UCSD-AML1 (cell line): ENCODE measurements at regions not wholly inside any gene's neighbourhood (a gene's known extent, or its start where the extent isn't known, plus 50 kb on each side); places are given as distances from the start of the nearest gene placed in this dataset.

ENCODE experiments used
- DNase-seq: peaks from one replicate; lab custom pipeline; 2025; ENCODE audit not compliant: unreplicated experiment; lab: John Stamatoyannopoulos, UW

- no peak for DNase-seq
Observed at GRCh38 chr5:159422361-159422760, 92.1 kb upstream of the IL12B start.

DNA sequence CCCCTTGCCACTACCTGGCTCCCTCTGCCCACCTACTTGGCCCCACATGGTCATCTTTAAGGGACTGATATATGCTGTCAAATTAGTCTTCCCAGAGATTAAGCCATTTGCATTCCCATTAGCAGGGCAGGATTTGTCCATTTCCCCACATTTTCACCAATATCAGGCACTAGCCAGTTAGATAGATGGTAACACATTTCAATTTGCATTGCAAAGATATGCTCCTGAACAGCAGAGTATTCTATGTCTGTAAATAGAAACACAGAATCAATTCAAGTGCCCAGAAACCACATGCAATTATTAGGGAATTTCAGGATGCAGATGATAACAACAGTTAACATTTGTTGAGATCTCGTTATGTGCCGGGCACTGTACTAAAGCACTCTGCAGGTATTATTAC, 92.6 kb upstream of the IL12B start:
- no peak for DNase-seq

GRCh38 chr5:159424123-159424522, 93.8 kb upstream of the IL12B start:
- DNase-seq, result no peak

DNA sequence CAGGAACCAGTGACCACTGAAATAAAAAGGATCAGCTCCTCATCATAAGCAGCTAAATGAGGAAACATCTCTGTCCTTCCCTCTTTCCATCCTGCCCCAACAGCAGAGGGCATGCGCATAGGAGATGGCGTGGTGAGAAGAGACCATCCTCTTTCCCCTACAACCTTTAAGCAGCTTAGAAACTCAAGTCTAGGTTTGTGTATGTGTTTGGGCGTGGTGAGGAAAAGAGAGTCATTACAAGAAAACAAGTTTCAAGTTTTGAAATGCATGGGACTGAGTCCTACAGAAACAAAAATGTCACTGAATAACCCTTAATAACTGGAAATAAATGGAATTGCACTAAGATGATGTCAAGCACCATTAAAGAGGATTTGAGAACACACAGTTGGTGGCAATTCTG, 96.4 kb upstream of the IL12B start:
- DNase-seq, result no peak

DNA sequence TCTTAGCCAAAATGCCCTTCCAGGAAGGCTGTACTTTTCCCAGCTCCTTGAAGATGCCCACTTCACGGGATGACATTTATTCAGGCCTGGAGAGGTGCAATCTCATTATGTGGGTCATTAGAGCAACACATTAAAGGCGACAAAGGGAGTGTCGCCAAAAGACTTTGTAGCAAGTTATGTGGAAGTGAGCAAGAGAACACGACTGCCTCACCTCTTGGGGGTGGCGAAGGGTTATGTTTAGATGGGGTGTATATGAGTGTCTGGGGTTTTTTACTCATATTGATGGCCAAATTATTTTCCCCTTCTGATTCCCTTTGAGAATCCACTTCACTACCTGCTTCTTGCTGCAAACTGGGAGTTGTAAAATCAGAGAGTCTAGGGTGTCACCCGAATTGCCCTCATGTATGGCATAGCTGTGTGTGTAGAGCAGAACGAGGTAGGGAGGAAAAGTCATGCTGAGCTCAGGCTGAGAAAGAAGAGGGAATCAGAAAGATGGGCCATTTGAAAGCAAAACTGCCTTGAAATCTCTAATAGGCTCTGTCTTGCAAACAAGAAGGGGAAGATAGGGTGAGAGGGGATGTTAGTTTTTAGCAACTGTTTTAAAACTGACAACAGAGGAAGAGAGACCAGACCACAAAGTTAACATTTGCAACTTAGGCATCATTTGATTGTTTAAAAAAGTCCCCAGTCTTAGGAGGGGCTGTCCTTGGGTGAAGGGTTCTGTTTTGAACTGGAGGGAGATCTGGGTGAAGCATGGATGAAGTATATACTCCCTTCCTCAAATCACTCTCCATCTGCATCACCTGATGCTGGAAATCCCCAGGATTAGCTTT, 97.1 kb upstream of the IL12B start:
- DNase-seq, result no peak

DNA sequence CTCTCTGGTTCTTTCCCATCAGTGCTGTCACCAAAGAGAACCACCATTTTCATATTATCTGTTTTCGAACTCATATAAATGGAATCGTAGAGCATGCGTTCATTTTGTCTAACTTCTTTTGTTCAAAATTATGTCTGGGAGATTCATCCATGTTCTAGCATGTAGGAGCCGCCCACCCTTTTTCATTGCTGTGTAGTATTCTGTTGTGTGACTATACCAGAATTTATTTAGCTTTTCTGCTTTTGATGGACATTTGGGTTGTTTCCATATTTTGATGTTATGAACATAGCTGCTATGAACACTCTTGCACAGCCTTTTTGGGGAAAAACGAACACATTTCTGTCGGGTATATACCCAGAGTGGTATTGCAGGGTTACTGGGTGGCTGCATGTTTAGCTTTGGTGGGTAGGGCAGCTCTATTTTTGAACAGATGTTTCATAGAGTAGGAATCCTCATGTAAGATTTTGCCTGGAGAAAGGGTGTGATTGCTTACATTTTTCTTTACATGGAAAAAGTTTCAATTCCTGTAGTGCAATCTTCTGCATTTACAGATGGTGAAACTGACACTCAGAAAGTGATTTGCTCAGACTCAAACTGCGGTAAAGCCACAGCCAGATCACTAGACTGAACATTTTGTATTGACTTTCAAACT, 100.2 kb upstream of the IL12B start:
- no peak for DNase-seq

DNA sequence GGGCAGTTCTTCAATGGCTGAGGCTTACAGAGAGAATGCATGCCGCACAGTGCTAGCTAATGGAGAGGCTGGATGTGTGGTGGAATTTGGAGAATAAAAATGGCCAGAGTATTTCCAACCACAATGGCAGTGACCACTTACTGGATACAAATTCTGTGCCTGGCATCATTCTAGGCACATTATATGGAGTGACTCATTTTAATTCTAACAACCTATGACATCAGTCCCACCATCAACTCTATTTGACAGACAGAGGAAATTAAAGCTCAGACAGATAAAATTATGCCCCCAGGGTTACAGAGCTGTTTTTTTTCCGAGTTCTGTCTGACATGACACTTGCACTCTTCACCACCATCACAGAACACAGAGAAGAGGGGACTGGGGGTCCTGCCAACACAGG, 105.6 kb upstream of the IL12B start:
- DNase-seq, result no peak

GRCh38 chr5:159438092-159438491, 107.8 kb upstream of the IL12B start:
- DNase-seq, result no peak

DNA sequence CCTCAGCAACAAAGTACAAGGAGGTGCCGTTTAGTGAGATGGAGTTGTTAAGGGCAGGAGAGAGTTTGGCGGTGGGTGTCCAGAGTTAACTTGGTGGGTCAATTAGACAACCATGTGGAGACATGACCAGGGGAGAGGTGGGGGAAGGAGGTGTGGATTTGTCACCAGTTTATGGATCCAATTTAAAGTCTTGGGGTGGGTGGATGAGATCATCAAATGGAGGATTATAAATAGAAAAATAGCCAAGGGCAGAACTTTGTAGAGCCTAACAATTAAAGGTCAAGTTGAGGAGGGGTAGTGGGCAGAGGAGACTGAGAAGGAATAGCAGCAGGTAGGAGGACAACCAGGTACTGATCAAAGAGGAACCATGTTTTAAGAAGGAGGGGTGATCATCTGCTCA, 108.7 kb upstream of the IL12B start:
- no peak for DNase-seq

GRCh38 chr5:159440235-159440634, 109.9 kb upstream of the IL12B start:
- peak; percentile 22 for DNase-seq

DNA sequence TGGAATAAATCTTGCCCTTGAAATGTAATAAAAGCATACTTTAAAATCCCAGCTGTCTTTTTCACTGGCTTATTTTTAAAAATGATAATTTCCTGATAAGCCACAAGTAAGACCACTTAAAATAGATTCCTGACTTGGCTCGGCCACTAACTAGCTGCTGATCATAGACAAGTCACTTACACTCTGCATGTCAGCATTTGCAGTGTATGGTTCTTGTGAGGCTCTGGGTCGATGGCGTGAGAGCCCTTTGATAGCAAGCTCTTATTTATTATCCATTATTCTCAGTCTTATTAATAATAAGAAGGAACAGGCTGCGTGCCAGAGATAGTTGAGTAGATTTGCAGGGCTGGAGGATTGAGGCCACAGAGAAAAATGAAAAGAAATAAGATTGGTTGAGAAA, 110.7 kb upstream of the IL12B start:
- DNase-seq, result no peak

GRCh38 chr5:159441441-159441840, 111.2 kb upstream of the IL12B start:
- DNase-seq, result no peak

DNA sequence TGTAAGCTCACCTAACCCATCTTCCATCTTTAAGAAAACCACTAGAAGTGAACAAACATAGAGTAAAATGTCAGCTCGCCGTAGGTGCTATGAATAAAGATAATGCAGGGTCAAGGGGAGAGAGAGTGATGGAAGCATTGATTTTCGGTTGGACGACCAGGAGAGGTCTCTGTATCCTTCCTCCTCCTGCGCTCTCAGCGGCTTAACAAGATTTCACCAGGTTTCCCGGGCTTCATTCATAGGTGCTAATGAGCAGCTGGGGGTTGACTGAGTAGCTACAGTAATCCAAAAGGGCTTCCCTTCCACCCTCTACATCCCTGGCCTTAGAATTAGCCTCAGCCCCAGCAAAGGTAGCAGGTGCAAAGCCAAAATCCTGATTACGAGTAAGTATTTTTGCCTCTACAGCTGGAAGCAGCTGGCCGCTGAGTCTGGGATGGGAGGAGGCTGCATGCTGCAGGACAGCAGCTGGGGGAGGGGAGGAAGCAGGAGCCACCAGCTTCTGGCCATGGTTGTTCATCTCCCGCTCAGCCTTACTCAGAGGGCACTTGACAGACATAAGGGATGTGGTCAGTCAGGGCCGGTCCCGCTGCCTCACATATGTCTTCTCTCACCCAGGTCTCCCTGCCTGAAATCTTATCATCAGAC, 112.0 kb upstream of the IL12B start:
- DNase-seq, result no peak

DNA sequence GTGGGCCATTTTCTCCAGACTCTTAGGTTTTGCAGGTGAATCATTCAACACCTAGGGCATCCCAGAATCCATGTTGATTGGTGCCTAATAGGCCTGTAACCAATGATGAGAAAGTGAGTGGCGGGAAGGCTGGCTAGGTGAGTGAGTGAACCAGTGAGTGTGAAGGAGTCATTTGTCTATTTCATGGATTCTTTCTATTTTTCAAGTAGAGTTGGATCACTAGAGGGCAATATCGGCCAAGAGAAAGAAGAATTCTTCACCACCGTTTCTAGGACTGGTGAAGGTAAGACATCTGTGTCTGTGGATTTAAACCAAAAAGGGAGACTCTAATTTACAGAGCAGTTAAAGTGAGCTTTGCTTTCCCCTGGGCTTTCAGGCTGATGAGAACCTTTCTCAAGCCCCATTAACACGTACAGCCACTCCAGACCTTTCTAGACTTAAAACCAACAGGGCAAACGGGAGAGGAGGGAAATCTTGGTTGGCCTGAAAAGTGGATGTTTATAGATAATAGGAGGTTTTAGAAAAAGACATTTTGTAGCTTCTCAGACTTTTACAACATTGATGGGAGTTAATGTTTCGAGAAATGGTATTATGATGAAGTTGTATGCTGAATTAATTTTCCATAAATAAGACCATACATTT, 114.3 kb upstream of the IL12B start:
- no peak for DNase-seq

DNA sequence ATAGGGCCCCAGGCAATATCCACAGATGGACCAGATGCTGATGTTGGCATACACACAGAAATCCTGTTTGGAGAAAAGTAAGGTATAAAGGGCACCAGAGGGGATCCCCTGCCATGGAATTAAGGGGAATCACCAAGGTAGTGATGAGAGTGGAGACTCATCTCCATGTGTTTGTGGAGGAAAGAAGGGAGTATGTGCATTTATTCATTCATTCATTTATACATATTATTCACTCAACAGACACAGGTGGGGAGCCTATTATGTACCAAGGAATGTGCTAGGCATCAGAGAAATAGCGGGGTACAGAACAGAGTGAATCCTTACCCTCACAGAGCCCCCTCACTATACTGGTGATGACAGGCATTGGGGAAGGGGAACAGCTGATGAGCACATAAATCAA, 116.8 kb upstream of the IL12B start:
- DNase-seq, result no peak

- no peak for DNase-seq
Observed at GRCh38 chr5:159448841-159449407, 118.6 kb upstream of the IL12B start.

DNA sequence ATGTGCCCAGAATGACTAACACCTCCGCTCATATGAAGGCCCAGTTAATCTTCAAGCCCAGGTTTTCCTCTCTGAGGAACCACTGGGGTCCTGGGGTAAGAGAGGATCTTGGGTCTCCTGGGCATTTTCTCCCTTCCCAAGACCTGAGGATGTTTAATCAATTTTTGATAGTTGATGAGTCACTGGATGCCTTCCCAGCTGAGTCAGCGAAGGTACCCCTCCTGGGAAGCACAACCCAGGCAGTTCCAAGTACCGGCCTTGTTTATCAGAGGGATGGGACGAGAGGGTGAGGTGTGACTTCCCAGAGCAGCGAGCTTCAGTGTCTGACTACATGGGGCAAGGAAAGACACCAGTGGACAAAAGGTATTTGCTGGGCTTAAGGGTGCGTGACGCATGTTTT, 119.6 kb upstream of the IL12B start:
- DNase-seq, result no peak

- DNase-seq, result no peak
Observed at GRCh38 chr5:159450417-159450816, 120.1 kb upstream of the IL12B start.

- no peak for DNase-seq
Observed at GRCh38 chr5:159451197-159452052, 121.1 kb upstream of the IL12B start.

DNA sequence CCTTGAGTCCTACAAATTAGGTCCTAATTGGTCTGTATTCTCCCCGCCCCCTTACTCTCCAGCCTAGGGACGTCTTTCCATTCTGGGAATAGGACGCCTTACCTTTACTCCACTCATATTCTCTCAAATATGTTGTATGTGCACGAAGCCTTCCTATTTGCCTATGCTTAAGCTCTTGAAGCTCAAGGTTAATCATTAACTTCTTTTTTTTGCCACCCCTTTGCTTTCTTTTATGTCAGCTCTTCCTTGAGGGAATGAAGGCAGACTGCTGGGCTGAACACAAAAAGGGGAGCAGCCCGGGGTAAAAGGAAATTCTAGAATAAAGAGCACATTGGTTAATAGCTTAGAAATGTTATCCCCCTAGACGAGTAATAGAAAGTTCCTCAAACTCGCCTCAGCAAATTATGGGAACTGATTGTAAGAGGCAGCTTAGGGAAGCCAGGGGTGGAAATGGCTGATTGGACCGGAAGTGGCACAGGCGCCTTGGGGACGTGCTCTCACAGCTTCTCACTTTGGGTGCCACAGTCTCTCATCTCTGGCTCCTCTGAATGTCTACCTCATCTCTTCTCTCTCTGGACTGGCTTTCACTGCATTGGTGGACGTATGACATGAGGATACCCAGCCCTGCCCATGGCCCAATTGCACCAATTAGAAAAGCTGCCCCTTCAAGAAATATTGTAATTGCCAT, 122.3 kb upstream of the IL12B start:
- no peak for DNase-seq
